MM.1S (cell line): ENCODE measurements at regions not wholly inside any gene's neighbourhood (a gene's known extent, or its start where the extent isn't known, plus 50 kb on each side); places are given as distances from the start of the nearest gene placed in this dataset.

Source experiments
- DNase-seq: peaks from one replicate; pipeline ENCODE4 v3.0.0-alpha.2; 2015
- H2AFZ ChIP-seq: fragments of 300-600 bp; sonication (generic); 2 replicates; pipeline ENCODE4 v1.6.0; 2016; ENCODE audit warnings: antibody characterized with exemption, low read length
- H3F3A ChIP-seq: fragments of 300-600 bp; sonication (generic); 2 replicates; pipeline ENCODE4 v1.6.1; 2016; ENCODE audit warnings: mild to moderate bottlenecking, antibody characterized with exemption, low read length, moderate library complexity, mixed read lengths; ENCODE audit not compliant: insufficient read depth
- H3K27ac ChIP-seq: fragments of 300-600 bp; sonication (generic); 2 replicates; pipeline ENCODE4 v1.5.1; 2016; ENCODE audit warnings: mild to moderate bottlenecking, low read length
- H3K27me3 ChIP-seq: fragments of 300-600 bp; sonication (generic); replicated peaks from 2 replicates; pipeline ENCODE4 v1.6.0; 2016; ENCODE audit warnings: low read length; ENCODE audit not compliant: insufficient read depth
- H3K36me3 ChIP-seq: fragments of 300-600 bp; sonication (generic); replicated peaks from 2 replicates; pipeline ENCODE4 v1.6.1; 2016; ENCODE audit warnings: mild to moderate bottlenecking, low read length, mixed read lengths; ENCODE audit not compliant: insufficient read depth
- H3K4me1 ChIP-seq: fragments of 300-600 bp; sonication (generic); 2 replicates; pipeline ENCODE4 v1.6.1; 2016; ENCODE audit warnings: low read length, mixed read lengths
- H3K4me2 ChIP-seq: fragments of 300-600 bp; sonication (generic); 2 replicates; pipeline ENCODE4 v1.6.0; 2016; ENCODE audit warnings: low read depth, low read length
- H3K4me3 ChIP-seq: fragments of 300-600 bp; sonication (generic); 2 replicates; pipeline ENCODE4 v1.5.1; 2016; ENCODE audit warnings: low read length, mixed read lengths
- H3K79me2 ChIP-seq: fragments of 300-600 bp; sonication (generic); 2 replicates; pipeline ENCODE4 v1.6.1; 2016; ENCODE audit warnings: mixed run types, low read length, mixed read lengths
- H3K9ac ChIP-seq: fragments of 300-600 bp; sonication (generic); 2 replicates; pipeline ENCODE4 v1.6.1; 2016; ENCODE audit warnings: low read length, mixed read lengths
- H3K9me2 ChIP-seq: fragments of 300-600 bp; sonication (generic); replicated peaks from 2 replicates; pipeline ENCODE4 v1.6.1; 2016; ENCODE audit warnings: mild to moderate bottlenecking, low read length, mixed read lengths; ENCODE audit not compliant: insufficient read depth
- H3K9me3 ChIP-seq: fragments of 300-600 bp; sonication (generic); replicated peaks from 2 replicates; pipeline ENCODE4 v1.6.1; 2016; ENCODE audit warnings: mild to moderate bottlenecking, low read length, mixed read lengths; ENCODE audit not compliant: insufficient read depth
- H4K20me1 ChIP-seq: fragments of 300-600 bp; sonication (generic); 2 replicates; pipeline ENCODE4 v1.6.1; 2016; ENCODE audit warnings: mild to moderate bottlenecking, low read length, moderate library complexity, mixed read lengths; ENCODE audit not compliant: insufficient read depth
- EZH2 ChIP-seq: fragments of 300-600 bp; sonication (generic); optimal IDR thresholded peaks from 2 replicates; pipeline ENCODE3; 2017; ENCODE audit warnings: low read depth, mild to moderate bottlenecking, antibody characterized with exemption, low read length, mixed read lengths
- EZH2phosphoT487 ChIP-seq: fragments of 300-600 bp; sonication (generic); IDR thresholded peaks from 2 replicates; pipeline ENCODE4 v1.6.1; 2018; ENCODE audit warnings: antibody characterized with exemption, low read length
- TF ChIP-seq, protein P1 (sequence below): fragments of 300-600 bp; sonication (generic); IDR thresholded peaks from 2 replicates; pipeline ENCODE4 v1.5.1; 2016; ENCODE audit warnings: antibody characterized with exemption, low read length, mixed read lengths

DNA sequence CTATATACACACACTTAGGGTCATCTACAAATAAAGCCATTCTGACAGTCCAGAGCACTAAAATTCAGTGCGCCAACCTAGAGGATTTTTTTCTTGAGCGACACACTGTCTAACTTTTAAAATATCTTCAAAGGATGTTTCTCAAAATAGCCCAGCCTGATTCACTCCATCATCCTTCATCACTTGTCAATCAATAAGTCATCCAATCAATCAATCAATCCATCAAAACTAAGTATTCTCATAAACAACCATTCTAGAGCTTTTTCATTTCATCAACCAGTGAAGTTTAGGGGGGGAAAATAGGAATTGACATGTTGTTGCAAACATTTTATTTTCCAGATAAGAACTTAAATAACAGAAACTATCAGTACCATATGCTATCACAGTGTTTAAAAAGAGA lies 183.2 kb downstream of the HDGFL1 start:
- Histone ChIP-seq H3K36me3 (no peaks in the 10 kb centered on the region), H3K79me2 (no peaks in the 10 kb centered on the region), H3K4me3 (no peak overlapping the region), H3K9me3 (no peaks in the 10 kb centered on the region), H3K27me3 (no peaks in the 10 kb centered on the region), H3F3A (no peaks in the 10 kb centered on the region), H3K9ac (no peak overlapping the region), H4K20me1 (no peaks in the 10 kb centered on the region), H2AFZ (no peak overlapping the region), H3K9me2 (no peaks in the 10 kb centered on the region), H3K27ac (no peak overlapping the region), H3K4me1 (no peaks in the 10 kb centered on the region), H3K4me2 (no peak overlapping the region)
- DNase-seq = no peak
- TF ChIP-seq EZH2 (no peak), EZH2phosphoT487 (no peak)
- TF ChIP-seq, protein P1, sequence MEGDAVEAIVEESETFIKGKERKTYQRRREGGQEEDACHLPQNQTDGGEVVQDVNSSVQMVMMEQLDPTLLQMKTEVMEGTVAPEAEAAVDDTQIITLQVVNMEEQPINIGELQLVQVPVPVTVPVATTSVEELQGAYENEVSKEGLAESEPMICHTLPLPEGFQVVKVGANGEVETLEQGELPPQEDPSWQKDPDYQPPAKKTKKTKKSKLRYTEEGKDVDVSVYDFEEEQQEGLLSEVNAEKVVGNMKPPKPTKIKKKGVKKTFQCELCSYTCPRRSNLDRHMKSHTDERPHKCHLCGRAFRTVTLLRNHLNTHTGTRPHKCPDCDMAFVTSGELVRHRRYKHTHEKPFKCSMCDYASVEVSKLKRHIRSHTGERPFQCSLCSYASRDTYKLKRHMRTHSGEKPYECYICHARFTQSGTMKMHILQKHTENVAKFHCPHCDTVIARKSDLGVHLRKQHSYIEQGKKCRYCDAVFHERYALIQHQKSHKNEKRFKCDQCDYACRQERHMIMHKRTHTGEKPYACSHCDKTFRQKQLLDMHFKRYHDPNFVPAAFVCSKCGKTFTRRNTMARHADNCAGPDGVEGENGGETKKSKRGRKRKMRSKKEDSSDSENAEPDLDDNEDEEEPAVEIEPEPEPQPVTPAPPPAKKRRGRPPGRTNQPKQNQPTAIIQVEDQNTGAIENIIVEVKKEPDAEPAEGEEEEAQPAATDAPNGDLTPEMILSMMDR = no peak

DNA sequence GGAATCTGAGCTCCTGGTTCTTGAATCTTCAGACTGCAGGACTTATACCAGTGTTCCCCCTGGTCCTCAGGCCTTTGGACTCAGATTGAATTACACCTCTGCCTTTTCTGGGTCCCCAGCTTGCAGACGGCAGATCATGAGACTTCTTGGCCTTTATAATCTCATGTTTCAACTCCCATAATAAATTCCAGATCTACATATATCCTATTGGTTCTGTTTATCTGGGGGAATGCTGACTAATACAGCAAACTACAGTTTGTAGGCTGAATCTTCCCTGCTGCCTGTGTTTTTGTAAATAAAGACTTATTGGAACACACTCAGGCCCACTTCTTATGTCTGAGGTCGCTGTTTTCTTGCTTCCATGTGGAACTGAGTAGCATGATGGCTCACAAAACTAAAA lies 184.7 kb downstream of the HDGFL1 start:
- H3K79me2 ChIP-seq = no peaks in the 10 kb centered on the region
- H3K9ac ChIP-seq = no peak overlapping the region
- no peaks in the 10 kb centered on the region for H3K9me3 ChIP-seq
- DNase-seq = no peak
- H3K9me2 ChIP-seq = no peaks in the 10 kb centered on the region
- H3K4me2 ChIP-seq = no peak overlapping the region
- H3K27ac ChIP-seq = no peak overlapping the region
- no peaks in the 10 kb centered on the region for H3F3A ChIP-seq
- no peak overlapping the region for H2AFZ ChIP-seq
- no peak overlapping the region for H3K4me3 ChIP-seq
- H3K36me3 ChIP-seq = no peaks in the 10 kb centered on the region
- no peaks in the 10 kb centered on the region for H4K20me1 ChIP-seq
- H3K4me1 ChIP-seq = no peaks in the 10 kb centered on the region
- no peaks in the 10 kb centered on the region for H3K27me3 ChIP-seq
- TF ChIP-seq EZH2 (no peak), EZH2phosphoT487 (no peak)
- TF ChIP-seq, protein P1 = no peak

DNA sequence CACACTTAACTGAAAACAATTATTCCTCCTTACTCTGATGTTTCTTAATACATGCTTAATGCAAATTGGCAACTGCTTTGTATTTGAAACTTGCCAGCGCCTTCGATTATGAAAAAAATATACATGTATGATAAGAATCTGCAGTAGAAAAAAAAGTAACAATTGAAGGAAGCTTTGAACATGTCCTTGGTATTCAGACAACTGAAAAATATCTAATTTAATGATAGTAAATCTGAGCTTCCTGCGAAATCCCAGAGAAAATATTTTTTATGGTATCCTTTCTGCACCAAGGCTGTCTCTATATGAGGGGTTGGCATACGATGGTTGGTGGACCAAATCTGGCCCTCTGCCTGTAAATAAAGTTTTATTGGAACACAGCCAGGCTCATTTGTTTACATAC lies 186.2 kb downstream of the HDGFL1 start:
- Histone ChIP-seq H3K27me3 (no peaks in the 10 kb centered on the region), H4K20me1 (no peaks in the 10 kb centered on the region), H3K9me3 (no peaks in the 10 kb centered on the region), H3K9me2 (no peaks in the 10 kb centered on the region), H3K36me3 (no peaks in the 10 kb centered on the region), H3K4me3 (no peak overlapping the region), H3K4me2 (no peak overlapping the region), H3K79me2 (no peaks in the 10 kb centered on the region), H3K4me1 (no peaks in the 10 kb centered on the region), H3F3A (no peaks in the 10 kb centered on the region), H3K27ac (no peak overlapping the region), H2AFZ (no peak overlapping the region), H3K9ac (no peak overlapping the region)
- TF ChIP-seq EZH2phosphoT487 (no peak), EZH2 (no peak)
- TF ChIP-seq, protein P1 = no peak
- no peak for DNase-seq
